Esophagus squamous epithelium (tissue), 5 donors: ENCODE measurements at regions not wholly inside any gene's neighbourhood (a gene's known extent, or its start where the extent isn't known, plus 50 kb on each side); places are given as distances from the start of the nearest gene placed in this dataset.

Experiments used
- DNase-seq: peaks from one replicate; lab custom pipeline; 2025; lab: John Stamatoyannopoulos, UW
- H3K27ac ChIP-seq, 4 donors: fragments of 200-600 bp; sonication (generic); one replicate each; pipeline ENCODE4 v1.5.1; 2016 to 2019; ENCODE audit warnings: mild to moderate bottlenecking in 1 of 4
- H3K27me3 ChIP-seq, 4 donors: fragments of 200-600 bp; sonication (generic); 1 replicate in 3 of 4; 2 replicates in 1 of 4; pipeline versions ENCODE4 v1.5.1 to v1.6.0; 2017 to 2021; ENCODE audit warnings: antibody characterized with exemption in 1 of 4
- H3K36me3 ChIP-seq, 3 donors: fragments of 200-600 bp; sonication (generic); one replicate each; pipeline ENCODE4 v1.5.1; 2016 to 2019
- H3K4me1 ChIP-seq, 3 donors: fragments of 200-600 bp; sonication (generic); one replicate each; pipeline ENCODE4 v1.5.1; 2017 to 2019
- H3K4me3 ChIP-seq, 4 donors: fragments of 200-600 bp; sonication (generic); 1 replicate in 3 of 4; 2 replicates in 1 of 4; pipeline ENCODE4 v1.5.1; 2016 to 2019; ENCODE audit warnings: mild to moderate bottlenecking in 2 of 4, moderate library complexity in 1 of 4
- H3K9me3 ChIP-seq, 3 donors: fragments of 200-600 bp; sonication (generic); one replicate each; pipeline ENCODE4 v1.5.1; 2016 to 2019
- POLR2A ChIP-seq, 4 donors: fragments of 450-650 bp; IDR thresholded peaks; one replicate each; pipeline ENCODE4 v1.6.1; 2017; ENCODE audit warnings: antibody characterized with exemption in 4 of 4, mild to moderate bottlenecking in 4 of 4, moderate library complexity in 3 of 4
- WGBS, 2 donors: methylation state at CpG; one replicate each; pipeline ENCODE4 v1.1.5; 2018; 5-methylcytosine and 5-hydroxymethylcytosine counted together
- intact Hi-C: fragments of 100-400 bp; cut with DNase I; formaldehyde crosslinking; loops from one replicate; pipeline ENCODE4 v1.15.0; 2022
- TF ChIP-seq, protein P1 (sequence below), 6 experiments: fragments of 450-650 bp in 4 of 6; fragments of 200-600 bp in 2 of 6; sonication (generic) in 2 of 6; IDR thresholded peaks; one replicate each; pipeline ENCODE4 v1.5.1; 2016 to 2019; ENCODE audit warnings: antibody characterized with exemption in 6 of 6, mild to moderate bottlenecking in 4 of 6, moderate library complexity in 4 of 6
- donor health status: DM: yes; HTN: yes; CAD: no.

DNA sequence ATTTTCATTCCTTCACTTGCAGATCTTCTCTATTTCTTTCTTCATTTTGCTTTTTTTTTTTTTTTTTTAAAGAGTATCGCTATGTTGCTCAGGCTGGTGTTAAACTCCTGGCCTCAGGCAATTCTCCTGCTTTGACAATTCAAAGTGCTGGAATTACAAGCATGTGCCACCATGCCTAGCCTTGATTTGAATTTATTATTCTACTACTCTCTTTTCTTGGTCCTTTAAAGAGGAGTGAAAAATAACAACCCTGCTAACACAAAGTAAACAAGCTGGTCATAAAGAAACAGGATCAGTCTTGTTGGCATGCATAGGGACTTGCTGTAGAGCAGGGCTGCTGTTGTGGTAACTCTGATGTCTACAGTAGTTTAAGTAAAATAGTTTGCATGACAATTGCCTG lies 1615.3 kb upstream of the ZEB2 start:
- Histone ChIP-seq H3K36me3 (no peaks in the 10 kb centered on the region), H3K27me3 (no peaks in the 10 kb centered on the region), H3K9me3 (no peaks in the 10 kb centered on the region), H3K27ac (no peak overlapping the region), H3K4me3 (no peak overlapping the region), H3K4me1 (no peaks in the 10 kb centered on the region)
- TF ChIP-seq, protein P1, sequence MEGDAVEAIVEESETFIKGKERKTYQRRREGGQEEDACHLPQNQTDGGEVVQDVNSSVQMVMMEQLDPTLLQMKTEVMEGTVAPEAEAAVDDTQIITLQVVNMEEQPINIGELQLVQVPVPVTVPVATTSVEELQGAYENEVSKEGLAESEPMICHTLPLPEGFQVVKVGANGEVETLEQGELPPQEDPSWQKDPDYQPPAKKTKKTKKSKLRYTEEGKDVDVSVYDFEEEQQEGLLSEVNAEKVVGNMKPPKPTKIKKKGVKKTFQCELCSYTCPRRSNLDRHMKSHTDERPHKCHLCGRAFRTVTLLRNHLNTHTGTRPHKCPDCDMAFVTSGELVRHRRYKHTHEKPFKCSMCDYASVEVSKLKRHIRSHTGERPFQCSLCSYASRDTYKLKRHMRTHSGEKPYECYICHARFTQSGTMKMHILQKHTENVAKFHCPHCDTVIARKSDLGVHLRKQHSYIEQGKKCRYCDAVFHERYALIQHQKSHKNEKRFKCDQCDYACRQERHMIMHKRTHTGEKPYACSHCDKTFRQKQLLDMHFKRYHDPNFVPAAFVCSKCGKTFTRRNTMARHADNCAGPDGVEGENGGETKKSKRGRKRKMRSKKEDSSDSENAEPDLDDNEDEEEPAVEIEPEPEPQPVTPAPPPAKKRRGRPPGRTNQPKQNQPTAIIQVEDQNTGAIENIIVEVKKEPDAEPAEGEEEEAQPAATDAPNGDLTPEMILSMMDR (IDR thresholded peaks at IDR 0.05) = no peak
- TF ChIP-seq POLR2A (IDR thresholded peaks at IDR 0.05) = no peak
- WGBS, 2 donors = 20 to 30% methylated on average over 1 of the region's 1 CpG
- DNase-seq = no peak
- intact Hi-C loops = no loop called here

DNA sequence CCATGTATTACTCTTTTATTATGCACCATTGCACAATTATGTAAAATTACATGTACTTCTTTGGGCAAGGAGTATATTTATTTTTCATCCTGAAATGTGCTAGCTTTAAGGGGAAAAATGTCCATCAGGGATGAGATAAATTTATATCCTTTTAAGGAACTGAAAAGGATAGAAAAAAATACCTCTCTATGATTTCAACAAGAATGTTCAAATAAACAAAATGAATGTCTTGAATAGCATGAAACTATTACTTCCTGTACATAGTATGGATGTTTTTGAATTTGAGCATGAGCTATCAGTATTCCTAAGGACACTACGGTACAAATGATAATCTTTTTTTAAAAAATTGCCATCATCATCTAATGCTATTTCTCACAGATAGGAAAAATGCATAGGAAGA lies 1611.9 kb upstream of the ZEB2 start:
- H3K4me1 ChIP-seq = no peaks in the 10 kb centered on the region
- no peaks in the 10 kb centered on the region for H3K9me3 ChIP-seq
- DNase-seq = no peak
- no peaks in the 10 kb centered on the region for H3K27me3 ChIP-seq
- WGBS, 2 donors = 79 to 88% methylated on average over 1 of the region's 1 CpG
- no peaks in the 10 kb centered on the region for H3K36me3 ChIP-seq
- H3K4me3 ChIP-seq = no peak overlapping the region
- TF ChIP-seq, protein P1 (IDR thresholded peaks at IDR 0.05) = no peak
- no peak for TF ChIP-seq POLR2A (IDR thresholded peaks at IDR 0.05)
- intact Hi-C loops = no loop called here
- no peak overlapping the region for H3K27ac ChIP-seq

DNA sequence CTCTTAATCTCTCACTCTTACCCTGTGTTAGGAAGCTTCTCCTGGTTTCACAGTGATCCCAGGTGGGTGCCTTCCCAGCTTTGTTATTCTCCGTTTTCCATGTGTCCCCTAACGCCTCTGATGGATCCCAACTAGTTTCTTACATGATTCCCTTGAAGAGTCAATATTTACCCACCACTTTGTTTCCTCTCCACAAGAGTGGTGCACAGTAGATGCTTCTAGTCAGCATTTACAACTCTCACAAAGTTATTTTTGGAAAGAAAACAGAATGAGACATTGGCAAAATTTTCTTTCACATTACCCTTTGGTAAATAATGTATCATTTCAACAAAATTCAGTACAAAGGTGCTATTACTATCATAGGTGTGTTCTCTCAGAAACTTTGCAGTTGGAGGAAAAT lies 1611.1 kb upstream of the ZEB2 start:
- no peak overlapping the region for H3K4me3 ChIP-seq
- no peak overlapping the region for H3K27ac ChIP-seq
- H3K9me3 ChIP-seq = no peaks in the 10 kb centered on the region
- H3K36me3 ChIP-seq = no peaks in the 10 kb centered on the region
- no peaks in the 10 kb centered on the region for H3K4me1 ChIP-seq
- TF ChIP-seq POLR2A (IDR thresholded peaks at IDR 0.05) = no peak
- TF ChIP-seq, protein P1 (IDR thresholded peaks at IDR 0.05) = no peak
- 30 to 63% methylated on average over 2 of the region's 2 CpGs for WGBS, 2 donors
- intact Hi-C loops = no loop called here
- DNase-seq = no peak
- H3K27me3 ChIP-seq = no peaks in the 10 kb centered on the region

DNA sequence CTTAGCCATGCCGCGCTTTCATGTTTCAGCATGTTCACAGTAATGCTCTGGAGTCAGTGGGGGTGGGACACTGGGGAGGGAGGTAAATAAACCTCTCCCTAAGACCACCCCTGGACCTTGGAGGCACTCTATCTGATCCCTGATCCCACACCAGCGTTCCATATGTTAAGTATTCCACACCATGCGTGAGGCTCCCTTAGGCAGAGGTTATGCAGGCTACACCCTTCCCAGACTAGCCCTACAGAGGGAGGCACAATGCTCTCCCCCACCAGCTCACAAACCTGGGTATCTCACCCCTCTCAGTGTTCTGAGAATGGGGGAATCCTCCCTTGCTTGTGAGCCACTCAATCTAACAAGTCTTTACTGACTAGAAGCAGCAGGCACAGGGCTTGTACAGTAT lies 1610.4 kb upstream of the ZEB2 start:
- H3K27ac ChIP-seq = no peak overlapping the region
- H3K9me3 ChIP-seq = no peaks in the 10 kb centered on the region
- 82% methylated on average over 2 of the region's 4 CpGs; no CpG with 5 or more reads in 1 of the 2 donors for WGBS, 2 donors
- intact Hi-C loops = no loop called here
- H3K27me3 ChIP-seq = no peaks in the 10 kb centered on the region
- H3K36me3 ChIP-seq = no peaks in the 10 kb centered on the region
- H3K4me3 ChIP-seq = no peak overlapping the region
- TF ChIP-seq POLR2A (IDR thresholded peaks at IDR 0.05) = no peak
- TF ChIP-seq, protein P1 (IDR thresholded peaks at IDR 0.05) = no peak
- no peak for DNase-seq
- H3K4me1 ChIP-seq = no peaks in the 10 kb centered on the region

DNA sequence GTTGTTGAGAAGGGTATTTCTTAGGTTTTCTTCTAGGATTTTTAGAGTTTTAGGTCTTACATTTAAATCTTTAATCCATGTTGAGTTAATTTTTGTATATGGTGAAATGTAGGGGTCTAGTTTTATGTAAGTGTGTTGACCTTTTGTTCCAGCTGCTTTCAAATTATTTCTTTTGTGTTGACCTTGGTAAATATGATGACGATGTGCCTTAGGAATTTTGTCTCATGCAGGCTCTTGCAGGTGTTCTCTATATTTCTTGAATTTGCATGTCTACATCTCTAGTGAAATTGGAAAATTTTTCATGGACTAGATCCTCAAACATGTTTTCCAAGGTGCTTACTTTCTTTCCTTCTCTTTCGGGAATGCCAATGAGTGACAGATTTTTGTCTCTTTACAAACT lies 1609.3 kb upstream of the ZEB2 start:
- no peaks in the 10 kb centered on the region for H3K27me3 ChIP-seq
- no peaks in the 10 kb centered on the region for H3K36me3 ChIP-seq
- DNase-seq = no peak
- no peaks in the 10 kb centered on the region for H3K4me1 ChIP-seq
- no peak overlapping the region for H3K4me3 ChIP-seq
- TF ChIP-seq, protein P1 (IDR thresholded peaks at IDR 0.05) = no peak
- TF ChIP-seq POLR2A (IDR thresholded peaks at IDR 0.05) = no peak
- intact Hi-C loops = no loop called here
- WGBS, 2 donors = 55% methylated on average over 2 of the region's 2 CpGs
- H3K9me3 ChIP-seq = no peaks in the 10 kb centered on the region
- H3K27ac ChIP-seq = no peak overlapping the region
